Naive thymus-derived CD4-positive, alpha-beta T cell (primary cell): ENCODE measurements at regions not wholly inside any gene's neighbourhood (a gene's known extent, or its start where the extent isn't known, plus 50 kb on each side); places are given as distances from the start of the nearest gene placed in this dataset.

Source experiments
- ATAC-seq: fragments of 150-1000 bp; cut with Tn5 transposase; 2 replicates; pipeline ENCODE4 v1.10.0; 2021; ENCODE audit warnings: mild to moderate bottlenecking, moderate library complexity
- CTCF ChIA-PET: fragments of 350-600 bp; sonication (Branson Sonifier 250); formaldehyde crosslinking; loops from one replicate; lab custom pipeline; 2021; ENCODE audit warnings: antibody characterized with exemption; lab: Charles Lee
- POLR2A ChIA-PET: fragments of 350-600 bp; sonication (Branson Sonifier 250); formaldehyde crosslinking; loops from one replicate; lab custom pipeline; 2021; ENCODE audit warnings: antibody characterized with exemption, inconsistent platforms; lab: Charles Lee
- DNase-seq, 9 donors: peaks; one replicate each; pipeline versions ENCODE4 v3.0.0 to v3.0.0-alpha.2; 2020 to 2022; ENCODE audit warnings: mixed read lengths in 1 of 9
- H3K27ac ChIP-seq: one replicate; pipeline ENCODE4 v1.7.0; 2013; ENCODE audit warnings: mild to moderate bottlenecking, low read depth, low read length, moderate library complexity
- H3K27me3 ChIP-seq, 2 donors: one replicate each; pipeline ENCODE4 v1.7.0; 2013; ENCODE audit warnings: low read length in 2 of 2, mild to moderate bottlenecking in 2 of 2, moderate library complexity in 2 of 2; ENCODE audit not compliant: control insufficient read depth in 2 of 2, insufficient read depth in 2 of 2
- H3K36me3 ChIP-seq, 3 experiments: 1 replicate in 2 of 3; 2 replicates in 1 of 3; pipeline ENCODE4 v1.7.0; 2013; ENCODE audit warnings: low read length in 3 of 3, mild to moderate bottlenecking in 3 of 3, moderate library complexity in 1 of 3; ENCODE audit not compliant: insufficient read depth in 3 of 3, control insufficient read depth in 2 of 3
- H3K4me1 ChIP-seq, 2 donors: one replicate each; pipeline ENCODE4 v1.7.0; 2013; ENCODE audit warnings: low read length in 2 of 2, mild to moderate bottlenecking in 2 of 2, moderate library complexity in 1 of 2; ENCODE audit not compliant: control insufficient read depth in 2 of 2, insufficient read depth in 2 of 2
- H3K4me3 ChIP-seq: 2 replicates; pipeline ENCODE4 v1.7.0; 2013; ENCODE audit warnings: mild to moderate bottlenecking, low read length
- H3K9me3 ChIP-seq, 3 experiments: 1 replicate in 2 of 3; 2 replicates in 1 of 3; pipeline ENCODE4 v1.7.0; 2013; ENCODE audit warnings: low read length in 3 of 3; ENCODE audit not compliant: control insufficient read depth in 2 of 3
- H3K27ac Mint-ChIP-seq, 9 donors: one replicate each; pipeline ENCODE4 v1.8.0; 2020 to 2022; ENCODE audit warnings: mixed read lengths in 9 of 9, mild to moderate bottlenecking in 8 of 9, moderate library complexity in 5 of 9, inconsistent platforms in 2 of 9
- H3K27me3 Mint-ChIP-seq, 5 donors: one replicate each; pipeline ENCODE4 v1.8.0; 2021 to 2022; ENCODE audit warnings: mixed read lengths in 5 of 5, mild to moderate bottlenecking in 1 of 5
- H3K36me3 Mint-ChIP-seq, 5 donors: one replicate each; pipeline ENCODE4 v1.8.0; 2020 to 2022; ENCODE audit warnings: mixed read lengths in 5 of 5, mild to moderate bottlenecking in 3 of 5, inconsistent platforms in 1 of 5
- H3K4me1 Mint-ChIP-seq, 7 donors: one replicate each; pipeline ENCODE4 v1.8.0; 2020 to 2022; ENCODE audit warnings: mixed read lengths in 7 of 7, mild to moderate bottlenecking in 3 of 7, inconsistent platforms in 1 of 7
- H3K4me3 Mint-ChIP-seq, 10 donors: one replicate each; pipeline ENCODE4 v1.8.0; 2020 to 2022; ENCODE audit warnings: mild to moderate bottlenecking in 10 of 10, mixed read lengths in 10 of 10, moderate library complexity in 6 of 10, inconsistent platforms in 2 of 10
- H3K9me3 Mint-ChIP-seq, 11 donors: one replicate each; pipeline ENCODE4 v1.8.0; 2020 to 2022; ENCODE audit warnings: mixed read lengths in 11 of 11, mild to moderate bottlenecking in 4 of 11, inconsistent platforms in 1 of 11, moderate library complexity in 1 of 11
- intact Hi-C, 2 donors: fragments of 100-400 bp; cut with micrococcal nuclease; formaldehyde crosslinking; loops; one replicate each; pipeline ENCODE4 v1.15.1; 2023

- intact Hi-C loops, result no loop called here
- H3K4me3 ChIP-seq, result no peak overlapping the region
- H3K4me3 Mint-ChIP-seq, result no peak overlapping the region
- ChIA-PET POLR2A (no interaction called here), CTCF (no interaction called here)
- ATAC-seq (no peak), DNase-seq (no peak)
- H3K36me3 Mint-ChIP-seq, result no peaks in the 10 kb centered on the region
- H3K27me3 Mint-ChIP-seq, result peaks cover 33 to 50% (median 40%) of the 10 kb centered on the region in 5 donors
- no peaks in the 10 kb centered on the region for H3K36me3 ChIP-seq
- no peaks in the 10 kb centered on the region for H3K4me1 ChIP-seq
- no peaks in the 10 kb centered on the region for H3K9me3 Mint-ChIP-seq
- H3K4me1 Mint-ChIP-seq, result no peaks in the 10 kb centered on the region
- H3K27ac Mint-ChIP-seq, result no peak overlapping the region
- peaks cover 0 to 3% of the 10 kb centered on the region in 2 donors for H3K27me3 ChIP-seq
- no peaks in the 10 kb centered on the region for H3K9me3 ChIP-seq
- no peak overlapping the region for H3K27ac ChIP-seq
These were observed 102.6 kb upstream of the VPREB1 start for GRCh38 chr22:22141771-22142591.

- POLR2A ChIA-PET, result no interaction called here
- H3K4me1 ChIP-seq, result no peaks in the 10 kb centered on the region
- no peaks in the 10 kb centered on the region for H3K9me3 ChIP-seq
- CTCF ChIA-PET, result no interaction called here
- DNase-seq (no peak), ATAC-seq (no peak)
- intact Hi-C loops, result no loop called here
- Mint-ChIP-seq H3K9me3 (no peaks in the 10 kb centered on the region), H3K36me3 (no peaks in the 10 kb centered on the region), H3K4me3 (no peak overlapping the region), H3K27ac (no peak overlapping the region), H3K27me3 (peaks cover 29 to 50% (median 34%) of the 10 kb centered on the region in 5 donors), H3K4me1 (no peaks in the 10 kb centered on the region)
- H3K4me3 ChIP-seq, result no peak overlapping the region
- no peak overlapping the region for H3K27ac ChIP-seq
- H3K27me3 ChIP-seq, result peaks cover 0 to 3% of the 10 kb centered on the region in 2 donors
- H3K36me3 ChIP-seq, result no peaks in the 10 kb centered on the region
These were observed 103.6 kb upstream of the VPREB1 start for GRCh38 chr22:22141031-22141430.

GRCh38 chr22:22139364-22139763 is 105.2 kb upstream of the VPREB1 start:
- ATAC-seq, result no peak

GRCh38 chr22:22138915-22139314 is 105.7 kb upstream of the VPREB1 start:
- ATAC-seq, result no peak
- H3K36me3 Mint-ChIP-seq, result no peaks in the 10 kb centered on the region
- H3K27me3 Mint-ChIP-seq, result peaks cover 29 to 46% (median 33%) of the 10 kb centered on the region in 5 donors
- POLR2A ChIA-PET, result no interaction called here
- CTCF ChIA-PET, result no interaction called here
- Histone ChIP-seq H3K9me3 (no peaks in the 10 kb centered on the region), H3K36me3 (no peaks in the 10 kb centered on the region), H3K27ac (no peak overlapping the region), H3K4me1 (no peaks in the 10 kb centered on the region), H3K27me3 (peaks cover 0 to 3% of the 10 kb centered on the region in 2 donors), H3K4me3 (no peak overlapping the region)
- H3K4me3 Mint-ChIP-seq, result no peak overlapping the region
- no peak overlapping the region for H3K27ac Mint-ChIP-seq
- DNase-seq, result no peak
- H3K9me3 Mint-ChIP-seq, result no peaks in the 10 kb centered on the region
- no peaks in the 10 kb centered on the region for H3K4me1 Mint-ChIP-seq
- intact Hi-C loops, result no loop called here

More at GRCh38 chr22:22139364-22139763, 105.2 kb upstream of the VPREB1 start:
- H3K27ac Mint-ChIP-seq, result no peak overlapping the region
- H3K4me3 ChIP-seq, result no peak overlapping the region
- H3K27me3 ChIP-seq, result peaks cover 0 to 3% of the 10 kb centered on the region in 2 donors
- no peaks in the 10 kb centered on the region for H3K9me3 Mint-ChIP-seq
- no peaks in the 10 kb centered on the region for H3K36me3 ChIP-seq
- H3K4me3 Mint-ChIP-seq, result no peak overlapping the region
- POLR2A ChIA-PET, result no interaction called here
- peaks cover 29 to 46% (median 33%) of the 10 kb centered on the region in 5 donors for H3K27me3 Mint-ChIP-seq
- no peak for DNase-seq
- H3K9me3 ChIP-seq, result no peaks in the 10 kb centered on the region
- intact Hi-C loops, result no loop called here
- no peaks in the 10 kb centered on the region for H3K36me3 Mint-ChIP-seq
- H3K4me1 Mint-ChIP-seq, result no peaks in the 10 kb centered on the region
- CTCF ChIA-PET, result no interaction called here
- H3K4me1 ChIP-seq, result no peaks in the 10 kb centered on the region
- H3K27ac ChIP-seq, result no peak overlapping the region

- no peak overlapping the region for H3K4me3 ChIP-seq
- H3K9me3 ChIP-seq, result no peaks in the 10 kb centered on the region
- CTCF ChIA-PET, result no interaction called here
- no peak overlapping the region for H3K27ac ChIP-seq
- intact Hi-C loops, result no loop called here
- no peaks in the 10 kb centered on the region for H3K36me3 ChIP-seq
- DNase-seq (no peak), ATAC-seq (no peak)
- H3K27me3 Mint-ChIP-seq, result peaks cover 21 to 45% (median 30%) of the 10 kb centered on the region in 5 donors
- H3K4me1 ChIP-seq, result no peaks in the 10 kb centered on the region
- H3K4me1 Mint-ChIP-seq, result no peaks in the 10 kb centered on the region
- no peak overlapping the region for H3K27ac Mint-ChIP-seq
- no peaks in the 10 kb centered on the region for H3K9me3 Mint-ChIP-seq
- no peak overlapping the region for H3K4me3 Mint-ChIP-seq
- H3K27me3 ChIP-seq, result peaks cover 0 to 3% of the 10 kb centered on the region in 2 donors
- POLR2A ChIA-PET, result no interaction called here
- no peaks in the 10 kb centered on the region for H3K36me3 Mint-ChIP-seq
These were observed 106.7 kb upstream of the VPREB1 start for GRCh38 chr22:22137891-22138290.

GRCh38 chr22:22133910-22134309 is 110.7 kb upstream of the VPREB1 start:
- intact Hi-C loops, result no loop called here
- no peak overlapping the region for H3K27ac ChIP-seq

More at GRCh38 chr22:22133910-22134309, 110.7 kb upstream of the VPREB1 start:
- Mint-ChIP-seq H3K4me3 (no peak overlapping the region), H3K27ac (no peak overlapping the region), H3K36me3 (no peaks in the 10 kb centered on the region), H3K27me3 (peaks cover 0 to 18% (median 0%) of the 10 kb centered on the region in 5 donors), H3K9me3 (peaks cover 0 to 5% (median 0%) of the 10 kb centered on the region in 11 donors), H3K4me1 (peaks cover 0 to 9% (median 0%) of the 10 kb centered on the region in 7 donors)
- CTCF ChIA-PET, result no interaction called here
- no peak for DNase-seq
- Histone ChIP-seq H3K4me1 (no peaks in the 10 kb centered on the region), H3K4me3 (no peak overlapping the region), H3K9me3 (no peaks in the 10 kb centered on the region), H3K36me3 (no peaks in the 10 kb centered on the region), H3K27me3 (no peaks in the 10 kb centered on the region)
- POLR2A ChIA-PET, result interaction anchor here (0.6 kb wide), 1 partner anchor 50 kb away, joined by 3 read pairs; no protein-coding TSS in a partner anchor
- no peak for ATAC-seq
